NOMO-1 treated with DMSO at 0.1 percent for 48 hours (cell line): ENCODE measurements at regions not wholly inside any gene's neighbourhood (a gene's known extent, or its start where the extent isn't known, plus 50 kb on each side); places are given as distances from the start of the nearest gene placed in this dataset.
"Not testable (repeated sequence)": the region's sequence is repeated elsewhere in the genome, so short reads cannot be mapped to it uniquely, and the experiment has no call there.

Source experiments
- DNase-seq: peaks from one replicate; lab custom pipeline; 2025; ENCODE audit not compliant: unreplicated experiment; lab: John Stamatoyannopoulos, UW

DNA sequence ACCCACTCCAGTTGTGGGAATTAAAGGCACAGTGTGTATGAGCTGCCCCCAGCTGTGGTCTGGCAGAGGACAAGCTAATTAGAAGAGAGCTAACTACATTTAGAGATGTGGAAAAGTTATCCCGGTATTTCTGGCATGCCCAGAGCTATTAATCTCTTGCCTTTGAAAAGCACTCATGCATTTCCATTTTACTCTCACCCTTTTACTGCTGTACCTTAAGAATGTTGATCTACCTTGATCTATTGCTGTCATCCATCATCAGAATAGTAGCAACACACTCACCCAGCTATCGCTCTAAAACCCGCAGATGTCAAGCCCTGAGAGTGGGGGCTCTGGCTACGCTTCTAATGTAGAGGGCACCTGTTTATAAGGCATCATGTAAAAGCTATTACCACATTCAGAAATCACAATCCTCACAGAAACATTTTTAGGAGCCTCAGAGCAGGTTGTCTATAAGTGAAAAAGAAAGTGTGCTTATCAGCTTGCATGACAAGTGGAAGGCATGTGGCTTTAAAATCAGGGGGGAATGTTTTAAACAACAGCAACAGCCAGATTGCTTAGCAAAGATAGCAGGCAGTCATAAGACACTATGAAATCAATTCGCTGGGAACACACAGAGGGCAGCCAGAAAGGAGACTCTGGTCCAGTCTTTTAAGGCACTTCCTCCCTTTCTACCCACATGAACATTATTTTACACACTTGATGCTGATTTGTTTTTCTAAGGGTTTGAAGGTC is 224.2 kb upstream of the IRS2 start:
- DNase-seq = no peak

- no peak for DNase-seq
These were observed 222.4 kb upstream of the IRS2 start for GRCh38 chr13:110008816-110009215.

DNA sequence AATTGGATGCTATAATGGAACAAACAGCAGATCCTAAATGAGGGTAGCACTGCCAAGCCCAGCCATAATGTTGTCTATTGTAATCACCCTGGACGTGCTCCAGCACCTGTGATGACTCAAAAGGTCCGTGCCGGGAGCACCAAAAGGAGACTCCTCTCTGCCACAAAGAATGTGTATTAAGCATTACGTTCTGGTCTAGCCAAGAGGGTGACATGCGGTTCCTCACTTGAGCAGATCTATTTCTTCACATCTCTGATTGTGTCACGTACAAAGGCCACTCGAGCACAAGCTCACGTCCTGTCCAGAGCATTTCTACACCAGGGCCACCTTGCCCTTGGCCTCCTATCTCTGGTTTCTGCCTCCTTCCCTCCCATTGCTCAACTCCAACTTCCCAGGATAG is 219.9 kb upstream of the IRS2 start:
- no peak for DNase-seq

- DNase-seq = no peak
These were observed 219.2 kb upstream of the IRS2 start for GRCh38 chr13:110005563-110005962.

- no peak for DNase-seq
These were observed 218.4 kb upstream of the IRS2 start for GRCh38 chr13:110004814-110005213.

DNA sequence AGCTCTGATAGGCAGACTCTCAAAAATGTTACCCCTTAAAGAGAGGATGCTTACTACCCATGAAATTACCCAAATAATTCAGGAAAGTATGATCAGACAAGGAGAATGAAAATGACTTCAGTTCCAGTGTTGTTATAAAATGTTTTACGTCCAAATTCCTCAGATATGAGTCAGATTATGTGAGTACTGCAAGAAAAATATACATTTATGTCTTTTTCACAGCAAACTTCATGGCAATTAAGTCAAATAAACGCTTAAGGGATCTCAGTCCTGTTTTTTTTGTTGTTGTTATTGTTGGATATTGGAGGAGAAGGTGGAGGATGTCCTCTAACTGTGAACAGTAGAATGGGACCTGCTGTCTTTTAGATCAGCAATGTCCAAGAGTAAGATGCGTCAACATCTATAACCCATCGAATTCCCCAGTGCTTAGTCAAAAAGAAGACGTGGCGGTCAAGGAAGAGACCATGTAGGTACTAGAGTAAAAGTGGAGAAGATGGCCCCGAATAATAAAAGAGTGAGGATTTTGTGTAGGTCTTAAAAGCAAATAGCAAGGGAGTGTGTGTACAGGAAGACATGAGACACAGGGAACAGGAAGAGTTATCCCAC is 215.4 kb upstream of the IRS2 start:
- DNase-seq = no peak

GRCh38 chr13:110000534-110001345 is 214.4 kb upstream of the IRS2 start:
- DNase-seq = no peak

GRCh38 chr13:109999659-110000533 is 213.5 kb upstream of the IRS2 start:
- no peak for DNase-seq

- DNase-seq = peak; percentile 61
These were observed 212.5 kb upstream of the IRS2 start for GRCh38 chr13:109998684-109999533.

DNA sequence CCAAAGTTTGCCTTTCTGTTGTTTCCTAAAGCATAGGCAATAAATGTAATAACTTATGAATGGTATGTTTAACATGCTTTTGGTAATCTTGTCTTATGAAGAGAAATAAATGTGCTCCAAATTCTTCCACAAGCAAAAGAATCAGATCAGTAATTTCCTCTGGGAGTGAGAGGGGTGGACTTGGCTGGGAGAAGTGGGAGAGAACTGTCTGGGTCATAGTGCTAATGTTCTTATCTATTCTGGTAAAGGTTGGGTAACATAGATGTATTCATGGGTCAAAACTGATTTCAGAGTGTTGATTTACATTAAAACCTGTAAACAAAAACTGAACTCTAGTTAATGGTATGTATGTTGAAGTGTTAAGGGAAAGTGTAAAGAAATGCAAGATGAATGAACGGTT is 211.7 kb upstream of the IRS2 start:
- no peak for DNase-seq

DNA sequence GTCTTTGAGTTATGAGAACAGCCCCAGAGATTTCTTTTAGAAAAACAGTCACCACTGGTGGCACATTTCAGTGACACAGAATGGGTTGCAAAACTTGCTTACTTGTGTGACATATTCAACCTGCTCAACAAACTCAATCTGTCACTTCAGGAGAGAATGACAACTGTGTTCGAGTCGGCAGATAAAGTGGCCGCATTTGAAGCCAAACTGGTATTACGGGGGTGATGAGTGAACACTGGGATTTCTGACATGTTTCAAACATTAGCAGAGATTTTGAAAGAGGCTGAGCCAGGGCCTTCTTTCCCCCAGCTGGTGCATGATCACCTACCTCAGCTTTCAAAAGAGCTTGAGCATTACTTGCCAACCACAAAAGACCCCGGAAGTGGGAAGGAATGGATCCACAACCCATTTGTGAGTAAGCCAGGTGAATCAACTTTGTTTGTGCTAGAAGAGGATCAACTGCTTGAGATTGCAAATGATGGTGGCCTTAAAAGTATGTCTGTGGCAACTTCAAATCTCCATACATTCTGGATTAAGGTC is 210.7 kb upstream of the IRS2 start:
- not testable (repeated sequence) for DNase-seq

DNA sequence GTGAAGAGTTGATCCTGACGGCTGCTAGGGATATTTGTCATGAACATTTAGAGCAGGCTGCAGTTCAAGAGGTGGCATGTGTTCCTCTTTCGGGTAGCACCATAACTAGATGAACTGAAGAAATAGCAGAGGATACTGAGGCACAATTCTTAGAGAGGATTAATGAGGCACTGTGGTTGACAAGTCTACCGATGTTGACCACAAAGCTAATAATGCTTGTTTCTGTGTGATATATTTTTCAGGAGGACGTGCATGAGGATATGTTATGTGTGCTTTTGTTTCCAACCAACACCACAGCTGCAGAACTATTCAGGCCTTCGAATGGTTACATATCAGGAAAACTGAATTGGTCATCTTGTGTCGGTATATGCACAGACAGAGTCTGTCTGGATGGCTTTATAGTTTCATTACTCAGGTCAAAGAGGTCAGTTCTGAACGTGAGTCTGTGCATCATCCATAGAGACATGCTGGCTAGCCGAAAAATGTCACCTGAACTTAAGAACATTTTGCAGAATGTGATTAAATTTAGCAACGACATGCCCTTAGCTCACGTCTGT is 210.1 kb upstream of the IRS2 start:
- no peak for DNase-seq

DNA sequence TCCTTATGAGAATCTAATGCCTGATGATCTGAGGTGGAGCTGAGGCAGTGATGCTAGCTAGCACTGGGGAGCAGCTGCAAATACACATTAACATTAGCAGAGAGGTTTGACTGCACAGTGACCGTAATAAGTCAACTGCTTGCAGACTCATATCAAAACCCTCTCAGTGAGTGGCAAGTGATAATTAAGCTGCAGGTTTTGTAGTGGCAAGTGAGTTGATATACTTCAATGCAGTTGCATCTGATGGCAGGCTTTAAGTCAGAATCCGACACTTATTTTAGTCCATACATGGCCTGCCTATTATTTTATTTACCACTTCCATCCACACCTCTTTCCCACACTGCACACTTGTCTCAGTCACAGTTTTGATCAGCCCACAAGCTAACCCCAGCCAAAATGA is 209.2 kb upstream of the IRS2 start:
- no peak for DNase-seq

DNA sequence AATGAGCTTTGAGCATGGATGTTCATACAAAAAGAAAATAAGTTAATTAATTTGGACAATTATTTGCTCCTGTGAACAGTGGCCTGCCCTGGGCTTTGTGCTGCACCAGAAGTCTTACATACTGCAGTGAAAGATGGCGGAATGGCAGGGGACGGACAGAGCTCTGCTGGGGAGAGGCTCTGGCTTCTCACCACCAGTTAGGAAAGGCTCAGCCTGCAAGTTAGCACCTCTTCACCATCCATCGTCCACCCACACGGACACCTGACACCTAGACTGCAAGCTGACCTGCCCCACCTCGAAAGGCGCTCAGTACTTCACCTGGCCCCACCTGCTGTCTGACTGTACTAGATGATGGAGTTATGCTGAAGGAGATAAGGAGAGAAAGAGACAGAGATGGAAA is 203.9 kb upstream of the IRS2 start:
- no peak for DNase-seq

DNA sequence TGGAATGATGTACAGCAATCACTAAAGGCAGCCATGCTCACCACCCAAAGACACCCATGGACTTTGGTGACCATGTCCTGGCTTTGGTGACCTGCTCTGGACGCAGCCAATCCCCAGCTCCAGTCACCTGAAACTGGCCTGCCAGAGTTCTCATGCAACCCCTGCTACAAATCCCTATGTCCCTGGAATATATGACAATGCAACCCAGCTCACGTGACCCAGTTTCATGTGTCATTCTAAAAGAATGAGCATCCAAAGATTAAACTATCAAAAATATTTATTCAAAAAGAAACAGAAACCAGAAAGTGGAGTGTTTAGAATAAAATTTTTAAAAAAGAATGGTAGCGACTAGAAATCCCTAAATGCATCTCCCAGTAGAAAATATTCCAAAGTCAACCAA is 203.3 kb upstream of the IRS2 start:
- no peak for DNase-seq

DNA sequence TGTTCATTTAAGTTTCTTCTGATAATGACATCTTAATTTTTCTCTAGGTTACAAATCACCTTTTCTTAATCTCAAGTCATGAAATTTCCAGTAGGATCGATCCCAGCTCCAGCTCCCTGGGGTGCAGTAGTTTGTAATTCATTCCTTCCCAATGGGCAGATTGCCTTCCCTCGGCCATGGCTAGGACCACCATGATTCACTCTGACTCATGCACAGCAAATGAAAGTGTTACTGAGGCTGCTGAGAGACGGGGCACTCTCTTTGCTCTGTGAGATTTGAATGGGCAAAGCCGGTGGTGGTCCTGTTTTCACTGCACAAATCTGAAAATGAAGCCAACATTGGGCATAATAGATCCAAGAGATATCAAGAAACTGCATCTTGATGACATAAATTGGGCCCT is 202.8 kb upstream of the IRS2 start:
- no peak for DNase-seq

- DNase-seq = no peak
These were observed 200.5 kb upstream of the IRS2 start for GRCh38 chr13:109986851-109987250.

- DNase-seq = no peak
These were observed 199.6 kb upstream of the IRS2 start for GRCh38 chr13:109985871-109986450.

- no peak for DNase-seq
These were observed 197.1 kb upstream of the IRS2 start for GRCh38 chr13:109983447-109983846.
